ENCODE measurements at regions not wholly inside any gene's neighbourhood (a gene's known extent, or its start where the extent isn't known, plus 50 kb on each side); places are given as distances from the start of the nearest gene placed in this dataset.

DNA sequence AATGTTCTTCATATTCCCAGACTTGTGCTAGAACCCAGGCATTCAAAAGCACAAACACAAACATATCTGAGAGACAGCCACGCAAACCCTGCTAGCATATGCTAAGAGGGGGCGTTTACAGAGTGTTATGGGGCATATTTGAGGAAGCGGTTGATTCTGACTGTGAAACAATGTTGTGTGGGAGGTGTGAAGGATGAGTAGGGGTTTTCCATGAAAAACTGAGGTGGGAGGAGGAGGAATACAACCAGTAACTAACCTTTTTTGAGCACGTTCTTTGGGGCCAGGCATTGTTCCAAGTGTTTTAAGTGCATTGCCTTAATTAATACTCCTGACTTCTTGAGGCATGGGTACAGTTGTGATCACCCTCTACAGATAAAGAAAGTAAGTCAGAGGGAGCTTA, 499.5 kb downstream of the AACS start:
- TF ChIP-seq, protein P1, sequence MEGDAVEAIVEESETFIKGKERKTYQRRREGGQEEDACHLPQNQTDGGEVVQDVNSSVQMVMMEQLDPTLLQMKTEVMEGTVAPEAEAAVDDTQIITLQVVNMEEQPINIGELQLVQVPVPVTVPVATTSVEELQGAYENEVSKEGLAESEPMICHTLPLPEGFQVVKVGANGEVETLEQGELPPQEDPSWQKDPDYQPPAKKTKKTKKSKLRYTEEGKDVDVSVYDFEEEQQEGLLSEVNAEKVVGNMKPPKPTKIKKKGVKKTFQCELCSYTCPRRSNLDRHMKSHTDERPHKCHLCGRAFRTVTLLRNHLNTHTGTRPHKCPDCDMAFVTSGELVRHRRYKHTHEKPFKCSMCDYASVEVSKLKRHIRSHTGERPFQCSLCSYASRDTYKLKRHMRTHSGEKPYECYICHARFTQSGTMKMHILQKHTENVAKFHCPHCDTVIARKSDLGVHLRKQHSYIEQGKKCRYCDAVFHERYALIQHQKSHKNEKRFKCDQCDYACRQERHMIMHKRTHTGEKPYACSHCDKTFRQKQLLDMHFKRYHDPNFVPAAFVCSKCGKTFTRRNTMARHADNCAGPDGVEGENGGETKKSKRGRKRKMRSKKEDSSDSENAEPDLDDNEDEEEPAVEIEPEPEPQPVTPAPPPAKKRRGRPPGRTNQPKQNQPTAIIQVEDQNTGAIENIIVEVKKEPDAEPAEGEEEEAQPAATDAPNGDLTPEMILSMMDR (conservative IDR thresholded peaks at IDR 0.05 in 1 of 2, IDR thresholded peaks at IDR 0.05 in 1 of 2; ENCODE audit: extremely low read depth in 1 of 2, insufficient read depth in 1 of 2, low read depth in 1 of 2, low read length in 2 of 2), result no peak
- no peak for TF ChIP-seq EZH2 (IDR thresholded peaks at IDR 0.05; ENCODE audit: borderline replicate concordance, low read length)

Measured in mammary epithelial cell (primary cell).